NCI-H1694 treated with DMSO at 0.1 percent for 48 hours (cell line): ENCODE measurements at regions not wholly inside any gene's neighbourhood (a gene's known extent, or its start where the extent isn't known, plus 50 kb on each side); places are given as distances from the start of the nearest gene placed in this dataset.
"Not testable (repeated sequence)": the region's sequence is repeated elsewhere in the genome, so short reads cannot be mapped to it uniquely, and the experiment has no call there.

Experiments
- DNase-seq: peaks from one replicate; lab custom pipeline; 2025; lab: John Stamatoyannopoulos, UW

DNA sequence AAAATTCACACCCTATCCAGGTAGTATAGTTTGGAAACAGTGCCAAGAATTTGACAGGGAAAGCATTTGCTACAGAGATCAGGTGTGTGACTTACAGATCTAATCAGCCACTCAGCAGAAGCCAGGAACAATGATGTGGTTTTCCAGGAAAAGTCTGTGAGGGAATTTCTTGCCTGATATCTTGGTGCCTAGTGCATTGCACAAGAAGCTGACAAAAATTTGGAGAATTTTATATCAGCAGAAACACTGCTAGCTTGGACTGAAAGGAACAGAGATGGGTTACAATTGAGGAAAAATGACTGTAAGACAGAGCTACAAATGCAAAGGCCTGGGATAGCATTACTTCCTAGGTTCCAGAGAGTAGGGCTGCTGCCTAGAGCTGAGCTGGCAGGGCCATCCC is 658.1 kb upstream of the CHD1 start:
- peak; percentile 1 for DNase-seq

DNA sequence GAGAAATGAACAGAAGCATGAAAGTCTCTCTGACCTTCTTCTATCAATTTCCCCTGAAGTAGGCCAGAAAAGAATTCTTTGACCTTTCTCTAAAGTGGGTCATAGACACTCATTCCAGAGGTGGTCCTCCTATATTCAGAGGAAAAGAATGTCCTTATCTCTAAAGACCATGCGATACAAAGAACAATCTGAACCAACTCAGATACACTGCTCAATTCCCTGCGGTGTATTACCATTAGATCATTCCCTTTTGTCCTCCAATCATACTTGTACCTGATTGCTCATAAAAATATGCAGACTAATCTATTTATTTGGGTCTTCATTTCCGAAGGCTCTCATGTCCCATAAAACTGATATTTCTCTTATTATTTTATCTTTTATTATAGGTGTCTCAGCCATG is 652.4 kb upstream of the CHD1 start:
- not testable (repeated sequence) for DNase-seq

GRCh38 chr5:99562937-99563627 is 634.3 kb upstream of the CHD1 start:
- not testable (repeated sequence) for DNase-seq

GRCh38 chr5:99553211-99553810 is 624.5 kb upstream of the CHD1 start:
- DNase-seq = no peak

DNA sequence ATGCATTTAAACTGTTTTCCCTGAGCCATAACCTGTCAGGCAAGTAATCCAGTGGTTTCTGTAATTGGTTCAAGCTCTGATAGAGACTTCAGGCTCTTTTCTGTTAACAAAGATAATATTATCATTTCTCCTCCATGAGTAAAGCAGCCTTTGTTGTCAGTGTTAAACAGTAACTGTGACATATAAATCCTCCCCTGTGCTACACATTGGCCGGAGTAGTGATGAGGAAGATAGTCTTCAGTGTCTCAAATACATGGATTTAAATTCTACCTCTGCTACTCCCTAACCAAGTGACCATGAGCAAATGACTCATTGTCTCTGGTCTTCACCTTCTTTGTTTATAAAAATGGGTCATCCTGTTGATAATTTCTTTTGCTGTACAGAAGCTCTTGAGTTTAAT is 615.5 kb upstream of the CHD1 start:
- DNase-seq = no peak

- DNase-seq = no peak
Observed at GRCh38 chr5:99543841-99544240, 615.0 kb upstream of the CHD1 start.

GRCh38 chr5:99534241-99534640 is 605.4 kb upstream of the CHD1 start:
- not testable (repeated sequence) for DNase-seq

DNA sequence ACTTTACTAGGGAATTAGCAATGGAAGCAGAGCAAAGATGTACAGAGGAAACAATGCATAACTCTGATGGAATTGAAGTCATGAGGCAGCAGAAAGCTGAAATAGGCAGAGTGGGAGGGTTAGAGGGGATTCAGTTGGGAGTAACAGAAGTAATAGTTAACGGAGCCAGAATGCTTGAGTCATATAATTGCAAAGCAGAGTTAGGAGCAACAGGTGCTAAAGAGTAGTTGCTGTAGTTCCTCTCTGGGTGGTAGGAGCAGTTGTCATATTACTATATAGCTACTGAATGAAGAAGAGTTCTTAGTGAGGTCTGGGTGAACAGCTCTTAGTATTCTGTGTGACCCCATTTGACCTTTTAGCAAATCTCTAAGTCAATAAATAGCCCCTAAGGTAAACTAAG is 592.9 kb upstream of the CHD1 start:
- not testable (repeated sequence) for DNase-seq

- not testable (repeated sequence) for DNase-seq
Observed at GRCh38 chr5:99515864-99516490, 587.2 kb upstream of the CHD1 start.

DNA sequence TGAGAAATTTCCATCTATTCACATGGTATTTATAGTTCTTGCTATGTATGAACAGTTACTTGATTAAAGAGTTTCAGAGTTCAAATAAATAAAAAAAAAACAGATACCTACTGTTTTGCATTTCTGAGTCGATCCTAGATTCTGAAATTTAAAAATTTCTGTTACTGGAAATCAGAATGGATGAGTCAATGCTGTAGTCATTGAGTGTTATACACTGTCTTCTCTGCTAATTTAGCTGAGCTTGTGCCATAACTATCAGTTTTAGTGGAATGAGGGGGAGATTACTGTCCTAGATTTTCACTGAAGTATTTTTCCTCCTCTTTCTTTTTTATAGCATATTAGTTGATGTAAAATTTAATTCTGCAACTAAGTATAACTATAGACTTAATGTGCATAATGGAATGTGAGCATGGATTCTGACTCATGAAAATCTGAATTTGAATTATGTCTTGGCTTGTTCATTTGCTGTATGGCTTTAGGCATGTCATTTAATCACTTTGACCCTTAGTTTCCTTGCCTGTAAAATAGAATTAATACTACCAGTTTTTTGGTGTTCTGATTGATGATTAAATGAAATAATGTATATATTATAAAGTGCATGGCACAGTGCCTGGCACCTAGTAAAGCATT is 581.5 kb upstream of the CHD1 start:
- not testable (repeated sequence) for DNase-seq

- not testable (repeated sequence) for DNase-seq
Observed at GRCh38 chr5:99509064-99509463, 580.3 kb upstream of the CHD1 start.

GRCh38 chr5:99495456-99495855 is 566.6 kb upstream of the CHD1 start:
- not testable (repeated sequence) for DNase-seq

GRCh38 chr5:99478450-99478849 is 549.6 kb upstream of the CHD1 start:
- not testable (repeated sequence) for DNase-seq

DNA sequence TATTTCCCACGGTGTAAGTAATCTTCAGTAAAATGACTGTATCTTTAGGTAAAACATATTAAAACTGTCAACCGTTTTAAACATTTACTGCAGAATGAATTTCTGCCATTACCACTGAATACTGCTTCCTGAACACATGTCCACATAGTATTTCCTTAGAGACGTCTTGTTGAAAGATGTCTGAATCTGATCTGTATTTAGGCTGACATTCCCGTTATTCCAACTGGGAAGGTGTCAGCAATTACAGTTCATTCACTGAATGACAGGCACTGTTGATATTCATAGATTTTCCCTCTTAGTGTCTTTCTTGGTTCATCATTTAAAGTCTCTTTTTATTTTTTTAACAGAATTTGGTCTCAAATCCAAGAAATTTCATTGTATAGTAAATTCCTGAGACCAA is 544.5 kb upstream of the CHD1 start:
- not testable (repeated sequence) for DNase-seq

DNA sequence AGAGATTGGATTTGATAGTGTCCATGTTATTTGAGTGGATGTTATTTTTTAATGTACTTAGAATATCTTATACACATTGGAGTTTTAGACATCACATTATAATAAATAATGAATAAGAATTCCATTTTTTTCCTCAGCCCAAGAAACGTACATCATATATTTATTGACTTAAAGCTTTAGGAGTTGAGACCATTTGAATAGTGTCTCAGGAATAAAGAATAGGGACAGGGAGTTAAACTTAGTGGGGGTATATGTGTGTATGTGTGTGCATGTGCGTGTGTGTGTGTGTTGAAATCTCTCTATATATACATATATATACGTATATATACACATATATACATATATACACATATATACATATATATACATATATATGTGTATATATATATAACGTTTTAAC is 542.9 kb upstream of the CHD1 start:
- not testable (repeated sequence) for DNase-seq

DNA sequence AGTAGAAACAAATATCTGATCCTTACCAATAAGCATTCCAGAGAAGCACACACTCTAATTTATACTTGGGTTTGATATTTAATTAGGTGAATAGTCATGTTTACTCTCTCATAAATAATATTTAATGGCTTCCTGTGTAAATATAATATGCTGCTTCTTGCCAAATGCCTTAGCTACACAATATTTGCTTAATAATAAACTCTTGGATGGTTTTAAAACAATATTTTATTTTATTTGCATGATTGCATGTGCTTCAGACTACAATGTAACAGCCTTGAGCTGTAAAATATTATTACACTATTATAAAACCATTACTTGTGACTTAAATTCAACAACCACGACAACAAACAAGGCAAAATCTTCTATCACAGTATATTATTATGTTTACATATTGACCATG is 542.4 kb upstream of the CHD1 start:
- not testable (repeated sequence) for DNase-seq

DNA sequence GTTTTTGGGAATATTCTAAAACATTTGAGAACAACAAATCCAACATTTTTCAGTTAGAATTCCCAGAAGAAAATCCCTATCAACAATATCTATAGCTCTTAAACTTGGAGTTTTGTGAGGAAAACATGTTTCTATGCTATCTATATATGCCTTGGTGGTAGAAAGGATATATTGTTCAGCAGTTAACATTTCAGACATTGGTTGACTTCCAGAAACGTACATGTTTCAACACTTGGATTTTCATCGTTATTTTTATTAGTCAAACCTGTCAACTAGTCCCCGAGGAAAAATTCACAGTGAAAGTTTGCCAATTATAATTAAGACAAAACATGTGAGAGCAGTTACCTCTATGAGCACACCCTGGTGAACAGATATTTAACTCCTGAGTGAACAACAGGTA is 541.8 kb upstream of the CHD1 start:
- not testable (repeated sequence) for DNase-seq

GRCh38 chr5:99460701-99461100 is 531.9 kb upstream of the CHD1 start:
- DNase-seq = no peak

GRCh38 chr5:99453196-99453595 is 524.4 kb upstream of the CHD1 start:
- DNase-seq = no peak

DNA sequence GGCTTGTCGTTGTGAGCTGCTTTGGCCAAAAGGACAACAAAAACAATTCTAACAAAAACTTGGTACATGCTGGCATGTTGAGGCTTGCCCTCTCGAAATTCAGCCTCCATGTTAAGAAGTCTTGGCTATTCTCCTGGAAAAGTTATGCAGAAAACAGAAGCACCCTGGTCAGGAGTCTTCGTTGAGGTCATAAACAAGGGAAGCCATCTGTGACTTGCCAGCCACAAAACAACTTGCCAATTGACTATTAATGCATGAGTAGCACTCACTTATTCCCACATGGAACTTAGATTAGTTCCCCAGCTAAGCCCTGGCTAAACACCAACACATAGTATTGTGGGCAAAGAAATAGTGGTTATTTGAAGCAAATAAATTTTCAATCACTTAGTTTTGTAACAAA is 521.0 kb upstream of the CHD1 start:
- DNase-seq = no peak

- DNase-seq = no peak
Observed at GRCh38 chr5:99445805-99446204, 517.0 kb upstream of the CHD1 start.

DNA sequence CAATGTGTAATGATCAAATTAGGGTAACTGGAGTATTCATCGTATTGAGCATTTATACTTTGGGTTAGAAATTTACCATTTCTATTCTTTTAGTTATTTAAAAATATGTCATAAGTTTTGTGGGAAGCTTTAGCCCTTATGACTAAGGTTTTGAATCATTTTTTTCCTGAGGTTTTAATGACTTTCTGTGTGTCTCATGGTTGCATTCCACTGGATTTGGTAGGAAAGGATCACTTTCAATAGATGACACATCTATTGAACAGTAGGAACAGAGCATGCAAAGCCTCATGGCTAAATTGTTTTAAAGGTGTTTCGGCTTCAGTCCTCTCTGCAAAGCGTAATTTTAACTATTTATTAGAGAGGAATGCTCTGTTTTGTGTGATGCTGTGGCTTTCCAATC is 512.4 kb upstream of the CHD1 start:
- no peak for DNase-seq

GRCh38 chr5:99438619-99439018 is 509.8 kb upstream of the CHD1 start:
- DNase-seq = no peak
